DMS53 (cell line): ENCODE measurements at regions not wholly inside any gene's neighbourhood (a gene's known extent, or its start where the extent isn't known, plus 50 kb on each side); places are given as distances from the start of the nearest gene placed in this dataset.

Experiments
- DNase-seq: peaks from one replicate; lab custom pipeline; 2025; lab: John Stamatoyannopoulos, UW

DNA sequence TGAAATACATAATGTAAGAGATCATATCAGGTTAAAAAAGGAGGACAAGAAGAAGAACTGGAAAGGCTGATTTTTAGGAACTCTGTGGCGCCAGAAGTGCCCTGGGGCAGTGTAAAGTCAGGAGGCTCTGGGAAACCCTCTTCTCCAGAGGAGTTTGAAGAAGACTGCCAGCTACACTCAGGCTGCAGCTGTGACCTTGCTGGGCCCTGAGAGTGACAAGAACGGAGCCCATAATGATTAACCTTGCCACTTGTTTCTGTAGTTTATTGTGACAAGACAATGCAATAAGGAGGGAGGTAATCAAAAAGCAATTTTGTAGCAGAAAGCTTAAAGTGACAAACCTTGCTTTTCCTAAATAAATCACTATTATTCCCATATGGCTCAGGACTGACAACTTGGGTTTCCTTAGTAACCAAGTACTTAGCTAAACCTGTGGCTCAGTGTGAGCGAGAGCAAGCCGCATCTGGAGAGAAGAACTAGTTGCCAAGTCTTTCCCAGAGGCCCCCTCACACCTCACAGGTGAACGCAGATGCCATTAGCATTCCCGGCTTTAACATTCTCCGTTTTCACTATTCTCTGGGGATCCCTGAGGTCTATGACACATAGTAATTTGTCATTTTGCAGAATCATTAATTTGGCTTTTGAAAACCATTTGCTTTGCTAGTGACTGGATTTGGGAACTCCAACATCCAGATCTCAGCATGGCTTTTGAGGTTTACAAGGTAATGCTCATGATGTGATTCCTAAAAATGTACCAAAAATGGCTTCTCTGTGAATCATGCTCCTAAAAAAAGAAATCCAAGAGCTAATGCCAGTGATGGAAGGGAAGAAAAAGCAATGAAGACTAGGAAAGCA is 115.9 kb downstream of the OMA1 start:
- DNase-seq: no peak

DNA sequence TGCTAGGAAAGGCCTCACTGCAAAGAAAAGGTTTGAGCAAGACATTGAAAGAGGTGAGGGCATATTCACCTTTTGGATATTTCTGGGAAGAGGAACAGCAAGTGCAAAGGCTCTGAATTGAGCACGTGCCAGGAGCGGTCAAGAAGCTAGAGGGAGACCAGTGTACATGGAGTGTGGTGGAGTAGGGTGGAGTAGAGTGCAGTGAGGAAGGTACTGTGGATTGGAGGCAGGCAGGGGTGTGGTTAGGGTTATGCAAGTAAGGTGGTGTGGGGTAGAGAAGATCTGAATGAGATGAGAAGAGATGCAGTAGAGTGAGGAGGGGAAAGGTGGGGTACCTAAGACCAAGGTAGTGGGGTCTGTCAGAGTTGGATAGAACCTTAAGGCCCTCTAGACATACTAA is 119.6 kb downstream of the OMA1 start:
- no peak for DNase-seq

DNA sequence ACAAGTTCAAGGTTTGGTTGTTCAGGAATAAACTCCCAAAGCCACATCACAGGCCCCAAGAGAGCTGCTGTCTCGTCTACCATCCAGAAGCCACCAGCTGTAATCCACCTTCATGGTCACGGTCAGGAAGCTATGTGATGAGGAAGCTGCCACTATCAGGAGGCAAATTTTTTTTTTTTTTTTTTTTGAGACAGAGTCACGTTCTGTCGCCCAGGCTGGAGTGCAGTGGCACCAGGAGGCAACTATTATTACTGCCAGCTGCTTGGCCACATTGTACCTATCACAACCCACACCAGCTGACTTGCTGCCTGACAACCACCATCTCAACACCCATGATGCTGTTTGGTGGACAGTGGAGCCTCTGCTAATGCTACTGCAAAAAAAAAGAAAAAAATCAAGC is 124.1 kb downstream of the OMA1 start:
- DNase-seq: peak; percentile 23

DNA sequence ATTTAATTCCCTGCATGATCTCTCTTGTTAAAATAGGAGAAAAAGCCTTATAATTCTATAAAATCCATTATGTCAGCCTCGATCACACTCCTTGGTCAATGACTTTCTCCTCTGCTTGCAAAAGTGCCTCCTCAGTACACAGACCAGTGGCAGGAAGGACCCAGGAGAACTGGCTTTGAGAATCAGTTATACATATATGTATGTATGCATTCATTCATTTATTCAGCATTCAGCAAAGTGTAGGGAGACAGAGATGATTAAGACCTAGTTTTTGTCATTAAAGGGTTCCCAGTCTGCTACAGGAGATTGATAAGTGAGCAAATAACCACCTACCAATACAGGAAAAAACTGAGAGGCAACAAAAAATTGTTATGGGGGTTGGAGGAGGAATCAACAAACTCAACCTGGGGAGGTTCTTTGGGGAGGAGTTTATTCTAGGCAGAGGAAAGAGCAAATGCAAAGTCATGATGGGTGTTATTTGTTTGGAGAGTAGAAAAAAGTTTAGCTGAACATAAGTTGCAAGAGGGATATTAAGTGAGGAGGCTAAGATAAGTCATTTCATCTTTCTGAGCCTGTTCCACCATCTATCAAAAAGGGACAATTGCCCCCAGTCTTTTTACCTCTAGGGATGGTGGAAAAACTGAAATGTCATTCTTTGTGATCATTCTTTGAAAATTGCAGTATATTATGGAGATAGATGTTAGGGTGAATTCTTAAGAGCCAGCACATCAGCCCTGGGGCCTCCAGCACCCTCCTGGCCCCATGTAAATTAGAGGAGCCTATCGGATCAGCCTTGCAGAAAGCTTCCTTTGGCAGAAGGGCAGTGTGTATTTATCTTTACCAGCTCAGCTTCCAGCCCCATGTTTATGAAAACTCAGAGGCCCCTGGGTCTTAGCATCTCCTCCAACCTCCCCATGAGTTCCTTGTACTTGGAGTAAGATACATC is 128.0 kb downstream of the OMA1 start:
- no peak for DNase-seq

GRCh38 chr1:58412071-58412580 is 134.4 kb downstream of the OMA1 start:
- no peak for DNase-seq

GRCh38 chr1:58409890-58410289 is 136.6 kb downstream of the OMA1 start:
- no peak for DNase-seq

DNA sequence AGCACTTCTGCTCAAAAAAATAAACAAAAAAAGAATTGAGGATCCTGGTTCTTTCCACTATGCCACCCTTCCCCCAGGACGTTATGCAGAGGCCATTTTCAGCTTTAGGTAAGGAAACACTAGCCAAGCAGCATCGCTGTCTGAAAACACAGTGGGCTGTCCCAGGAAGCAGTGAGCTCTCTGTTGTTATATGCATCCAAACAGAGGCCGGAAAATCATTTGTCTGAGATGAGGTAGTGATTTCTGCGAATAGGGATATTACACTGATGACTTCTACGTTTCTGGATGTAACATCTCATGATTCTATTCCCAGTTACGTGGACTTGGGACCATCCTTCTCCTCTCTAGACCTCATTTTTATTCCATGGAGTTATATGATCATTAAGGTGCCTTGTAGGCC is 137.2 kb downstream of the OMA1 start:
- DNase-seq: no peak

- no peak for DNase-seq
Observed at GRCh38 chr1:58406301-58407071, 140.0 kb downstream of the OMA1 start.

DNA sequence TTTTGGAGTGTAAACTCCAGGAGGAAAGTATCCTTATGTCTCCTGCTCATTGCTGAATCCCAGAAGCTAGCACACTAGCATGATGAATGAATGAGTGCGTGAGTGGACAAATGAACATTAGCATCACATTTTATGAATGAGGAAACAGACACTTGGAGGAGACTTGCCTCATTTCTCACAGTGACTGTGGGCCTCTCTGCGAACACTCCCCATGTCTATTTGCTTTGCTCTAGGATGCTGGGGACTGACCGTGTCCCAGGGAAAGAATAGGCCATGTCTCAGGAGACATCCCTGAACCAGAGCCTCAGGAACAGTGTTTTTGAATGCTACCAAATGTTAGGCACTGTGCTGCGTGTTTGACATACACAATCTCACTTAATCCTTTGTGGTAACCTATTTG is 140.9 kb downstream of the OMA1 start:
- DNase-seq: no peak

DNA sequence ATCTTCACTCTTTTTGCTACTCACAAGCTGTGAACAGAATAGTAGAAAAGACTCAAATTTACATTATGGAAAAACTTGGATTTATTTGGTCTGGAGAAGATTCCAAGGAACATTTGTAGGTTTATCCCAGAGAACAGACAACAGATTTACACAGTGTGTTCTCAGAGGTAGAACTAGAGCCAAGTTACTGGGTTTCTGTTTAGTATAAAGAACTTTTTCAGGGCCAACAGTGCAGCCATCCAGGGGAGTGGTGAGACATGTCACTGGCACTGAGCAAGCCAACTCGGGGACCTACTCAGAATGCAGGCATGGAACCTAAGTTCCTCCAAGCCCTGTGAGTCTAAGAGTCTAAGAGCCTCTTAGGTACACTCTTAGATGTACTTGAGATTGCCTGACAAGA is 142.6 kb downstream of the OMA1 start:
- no peak for DNase-seq

DNA sequence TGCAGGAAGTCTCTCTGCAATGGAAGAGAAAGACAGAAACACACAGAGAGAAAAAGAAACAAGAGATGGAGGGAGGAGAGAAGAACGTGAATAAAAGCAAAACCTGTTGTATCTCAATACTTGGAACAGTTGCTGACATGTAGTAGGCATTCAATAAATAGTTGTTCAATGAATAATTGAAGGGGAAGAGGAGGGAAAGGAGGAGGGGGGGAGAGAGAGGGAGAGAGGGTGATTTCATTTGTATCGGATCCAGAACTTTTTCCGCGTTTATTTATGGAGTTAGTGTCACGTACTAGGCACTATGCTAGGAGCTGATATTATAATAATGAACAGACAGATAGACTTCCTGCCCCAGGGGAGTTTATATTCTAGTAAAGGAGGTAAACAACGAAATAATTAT is 144.1 kb downstream of the OMA1 start:
- DNase-seq: no peak

GRCh38 chr1:58401991-58402390 is 144.5 kb downstream of the OMA1 start:
- DNase-seq: no peak

- no peak for DNase-seq
Observed at GRCh38 chr1:58399176-58399575, 147.3 kb downstream of the OMA1 start.

DNA sequence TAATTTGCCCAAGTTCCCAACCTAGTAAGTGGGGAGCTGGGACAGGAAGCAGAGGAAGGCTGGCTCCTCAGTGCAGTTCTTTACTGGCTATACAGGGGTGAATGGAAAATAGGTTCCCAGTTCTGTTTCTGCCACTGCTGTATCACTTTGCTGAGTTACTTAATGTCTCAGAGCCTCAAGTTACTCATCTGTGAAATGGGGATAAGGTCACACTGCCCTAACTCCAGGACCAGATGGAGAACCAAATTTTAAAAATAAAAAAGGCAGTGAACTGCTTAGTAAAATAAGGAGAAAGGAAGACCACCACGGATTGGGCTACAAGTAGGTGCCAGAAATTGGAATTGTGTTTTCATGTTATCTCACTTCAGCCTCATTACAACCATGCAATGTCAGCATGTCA is 147.8 kb downstream of the OMA1 start:
- DNase-seq: no peak

- DNase-seq: peak; percentile 43
Observed at GRCh38 chr1:58397187-58397820, 149.2 kb downstream of the OMA1 start.

- DNase-seq: no peak
Observed at GRCh38 chr1:58396150-58396549, 150.4 kb downstream of the OMA1 start.

- DNase-seq: peak; percentile 81
Observed at GRCh38 chr1:58395355-58395754, 151.2 kb downstream of the OMA1 start.

- no peak for DNase-seq
Observed at GRCh38 chr1:58392083-58392482, 154.4 kb downstream of the OMA1 start.

DNA sequence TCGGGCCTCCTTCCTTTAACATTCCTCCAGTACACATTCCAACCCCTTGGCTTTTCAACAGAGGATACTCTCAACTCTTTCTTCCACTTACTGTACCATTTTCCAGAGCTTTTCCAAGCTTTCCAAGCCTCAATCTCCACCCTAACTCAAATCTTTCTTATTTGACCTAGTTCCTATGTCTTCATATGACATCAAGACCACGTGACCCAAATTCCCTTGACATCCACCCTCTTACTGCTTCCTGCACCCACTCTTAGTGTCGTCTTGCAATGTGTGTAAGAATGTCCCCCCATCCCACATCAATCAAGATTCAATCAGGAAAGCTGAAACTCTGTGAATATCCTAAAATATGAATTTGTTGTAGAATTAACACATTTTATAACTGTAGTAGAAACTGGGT is 155.0 kb downstream of the OMA1 start:
- no peak for DNase-seq

GRCh38 chr1:58391056-58391455 is 155.5 kb downstream of the OMA1 start:
- no peak for DNase-seq

- DNase-seq: no peak
Observed at GRCh38 chr1:58390091-58390490, 156.4 kb downstream of the OMA1 start.

GRCh38 chr1:58380345-58380744 is 166.2 kb downstream of the OMA1 start:
- no peak for DNase-seq
